ENCODE measurements at regions not wholly inside any gene's neighbourhood (a gene's known extent, or its start where the extent isn't known, plus 50 kb on each side); places are given as distances from the start of the nearest gene placed in this dataset.

DNA sequence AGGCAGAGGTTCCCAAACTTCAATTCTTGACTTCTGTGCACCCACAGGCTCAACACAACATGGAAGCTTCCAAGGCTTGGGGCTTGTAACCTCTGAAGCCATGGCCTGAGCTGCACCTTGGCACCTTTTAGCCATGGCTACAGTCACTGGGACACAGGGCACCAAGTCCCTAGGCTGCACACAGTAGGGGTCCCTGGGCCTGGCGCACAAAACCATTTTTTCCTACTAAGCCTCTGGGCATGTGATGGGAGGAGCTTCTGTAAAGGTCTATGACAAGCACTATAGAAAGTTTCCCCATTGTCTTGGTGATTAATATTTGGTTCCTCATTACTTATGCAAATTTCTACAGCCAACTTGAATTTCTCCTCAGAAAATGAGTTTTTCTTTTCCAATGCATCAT is 420.9 kb upstream of the GRM3 start:
- Histone ChIP-seq H3K9me2 (ENCODE audit: insufficient read depth, low read length) (no peaks in the 10 kb centered on the region), H3K27ac (ENCODE audit: low read length) (no peak overlapping the region), H3K36me3 (ENCODE audit: insufficient read depth, low read length) (no peaks in the 10 kb centered on the region), H3K4me2 (ENCODE audit: low read length) (no peak overlapping the region), H3K27me3 (ENCODE audit: insufficient read depth, low read depth, low read length) (no peaks in the 10 kb centered on the region), H2AFZ (ENCODE audit: low read depth, low read length) (no peak overlapping the region), H4K20me1 (ENCODE audit: insufficient read depth) (no peaks in the 10 kb centered on the region), H3F3A (ENCODE audit: insufficient read depth, low read length, poor library complexity, severe bottlenecking) (no peaks in the 10 kb centered on the region), H3K9ac (ENCODE audit: low read length) (no peak overlapping the region), H3K79me2 (replicated peaks; ENCODE audit: insufficient read depth, low read length) (no peaks in the 10 kb centered on the region), H3K9me3 (ENCODE audit: low read length) (no peaks in the 10 kb centered on the region), H3K4me3 (ENCODE audit: low read length) (no peak overlapping the region)
- TF ChIP-seq RAD21 (conservative IDR thresholded peaks at IDR 0.05): no peak
- TF ChIP-seq MXI1 (conservative IDR thresholded peaks at IDR 0.05; ENCODE audit: poor library complexity, severe bottlenecking): no peak
- no peak for TF ChIP-seq TAF1 (IDR thresholded peaks at IDR 0.05; ENCODE audit: low read depth)

- no peaks in the 10 kb centered on the region for H3K36me3 ChIP-seq (ENCODE audit: insufficient read depth, low read length)
- H2AFZ ChIP-seq (ENCODE audit: low read depth, low read length): no peak overlapping the region
- H3K9ac ChIP-seq (ENCODE audit: low read length): no peak overlapping the region
- H3F3A ChIP-seq (ENCODE audit: insufficient read depth, low read length, poor library complexity, severe bottlenecking): no peaks in the 10 kb centered on the region
- H3K4me3 ChIP-seq (ENCODE audit: low read length): no peak overlapping the region
- no peak overlapping the region for H3K27ac ChIP-seq (ENCODE audit: low read length)
- H3K9me3 ChIP-seq (ENCODE audit: low read length): no peaks in the 10 kb centered on the region
- H3K27me3 ChIP-seq (ENCODE audit: insufficient read depth, low read depth, low read length): no peaks in the 10 kb centered on the region
- H4K20me1 ChIP-seq (ENCODE audit: insufficient read depth): no peaks in the 10 kb centered on the region
- H3K9me2 ChIP-seq (ENCODE audit: insufficient read depth, low read length): no peaks in the 10 kb centered on the region
- no peak for TF ChIP-seq MXI1 (conservative IDR thresholded peaks at IDR 0.05; ENCODE audit: poor library complexity, severe bottlenecking)
- no peak for TF ChIP-seq CTCF (IDR thresholded peaks at IDR 0.05; ENCODE audit: poor library complexity, severe bottlenecking)
- TF ChIP-seq RAD21 (conservative IDR thresholded peaks at IDR 0.05): no peak
- no peak for TF ChIP-seq SMC3 (conservative IDR thresholded peaks at IDR 0.05; ENCODE audit: poor library complexity)
- TF ChIP-seq REST (IDR thresholded peaks at IDR 0.05; ENCODE audit: borderline replicate concordance): no peak
- no peak for TF ChIP-seq TAF1 (IDR thresholded peaks at IDR 0.05; ENCODE audit: low read depth)
- no peak for TF ChIP-seq EZH2 (IDR thresholded peaks at IDR 0.05; ENCODE audit: borderline replicate concordance, insufficient read depth, low read length, poor library complexity, severe bottlenecking)
- TF ChIP-seq POLR2AphosphoS5 (IDR thresholded peaks at IDR 0.05): no peak
- no peak for TF ChIP-seq EP300 (conservative IDR thresholded peaks at IDR 0.05; ENCODE audit: poor library complexity, severe bottlenecking)
- no peak overlapping the region for H3K4me2 ChIP-seq (ENCODE audit: low read length)
- no peaks in the 10 kb centered on the region for H3K79me2 ChIP-seq (replicated peaks; ENCODE audit: insufficient read depth, low read length)
These were observed 429.0 kb upstream of the GRM3 start for GRCh38 chr7:86214734-86215133.

DNA sequence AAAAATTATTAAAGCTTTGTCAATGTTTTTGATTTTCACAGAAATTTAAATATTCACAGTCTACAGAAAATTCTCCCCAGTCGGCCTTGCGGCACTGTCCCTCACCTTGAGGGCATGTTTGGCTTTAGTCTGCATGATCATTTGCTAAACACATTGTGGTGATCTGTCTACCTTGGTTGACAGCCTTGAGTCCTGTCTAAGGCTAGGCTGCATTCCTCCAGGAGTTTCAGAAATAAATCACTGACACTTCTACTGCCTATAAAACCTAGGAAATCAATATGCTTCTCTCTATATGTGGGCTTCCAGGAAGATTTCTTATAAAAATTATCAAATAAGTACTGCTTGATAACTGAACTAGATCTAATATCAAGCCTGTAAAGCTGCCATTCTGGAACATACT is 430.7 kb upstream of the GRM3 start:
- Histone ChIP-seq H3F3A (ENCODE audit: insufficient read depth, low read length, poor library complexity, severe bottlenecking) (no peaks in the 10 kb centered on the region), H3K36me3 (ENCODE audit: insufficient read depth, low read length) (no peaks in the 10 kb centered on the region), H3K27ac (ENCODE audit: low read length) (no peak overlapping the region), H3K79me2 (replicated peaks; ENCODE audit: insufficient read depth, low read length) (no peaks in the 10 kb centered on the region), H3K9ac (ENCODE audit: low read length) (no peak overlapping the region), H3K9me3 (ENCODE audit: low read length) (no peaks in the 10 kb centered on the region), H3K9me2 (ENCODE audit: insufficient read depth, low read length) (no peaks in the 10 kb centered on the region), H3K4me2 (ENCODE audit: low read length) (no peak overlapping the region), H3K4me3 (ENCODE audit: low read length) (no peak overlapping the region), H4K20me1 (ENCODE audit: insufficient read depth) (no peaks in the 10 kb centered on the region), H3K27me3 (ENCODE audit: insufficient read depth, low read depth, low read length) (no peaks in the 10 kb centered on the region), H2AFZ (ENCODE audit: low read depth, low read length) (no peak overlapping the region)
- TF ChIP-seq SMC3 (conservative IDR thresholded peaks at IDR 0.05; ENCODE audit: poor library complexity): no peak
- no peak for TF ChIP-seq MXI1 (conservative IDR thresholded peaks at IDR 0.05; ENCODE audit: poor library complexity, severe bottlenecking)
- no peak for TF ChIP-seq TAF1 (IDR thresholded peaks at IDR 0.05; ENCODE audit: low read depth)
- no peak for TF ChIP-seq RAD21 (conservative IDR thresholded peaks at IDR 0.05)
- no peak for TF ChIP-seq EP300 (conservative IDR thresholded peaks at IDR 0.05; ENCODE audit: poor library complexity, severe bottlenecking)
- TF ChIP-seq REST (IDR thresholded peaks at IDR 0.05; ENCODE audit: borderline replicate concordance): no peak
- no peak for TF ChIP-seq EZH2 (IDR thresholded peaks at IDR 0.05; ENCODE audit: borderline replicate concordance, insufficient read depth, low read length, poor library complexity, severe bottlenecking)
- TF ChIP-seq CTCF (IDR thresholded peaks at IDR 0.05; ENCODE audit: poor library complexity, severe bottlenecking): no peak
- TF ChIP-seq POLR2AphosphoS5 (IDR thresholded peaks at IDR 0.05): no peak
